ENCODE measurements at regions not wholly inside any gene's neighbourhood (a gene's known extent, or its start where the extent isn't known, plus 50 kb on each side); places are given as distances from the start of the nearest gene placed in this dataset.

DNA sequence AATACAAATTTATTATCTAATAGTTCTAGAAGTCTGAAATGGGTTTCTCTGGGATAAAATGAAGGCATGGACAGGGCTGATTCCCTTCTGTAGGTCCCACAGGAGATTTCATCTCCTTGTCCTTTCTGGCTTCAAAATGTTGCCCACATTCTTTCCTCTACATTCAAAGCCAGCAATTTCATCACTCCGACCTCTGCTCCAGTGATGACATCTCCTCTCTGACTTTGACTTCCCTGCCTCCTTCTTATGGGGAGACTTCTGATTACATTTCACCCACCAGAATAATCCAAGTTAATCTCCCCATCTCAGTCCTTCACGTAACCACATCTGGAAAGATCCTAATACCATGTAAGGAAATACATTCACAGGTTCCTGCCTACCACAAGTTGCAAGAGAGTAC lies 358.0 kb upstream of the C1orf87 start (continued):
- TF ChIP-seq TCF7L2 (IDR thresholded peaks at IDR 0.05; ENCODE audit: borderline replicate concordance, low read depth, low read length) (no peak), RBAK (tag by site-specific recombination; IDR thresholded peaks at IDR 0.05) (no peak), MYNN (tag by site-specific recombination; IDR thresholded peaks at IDR 0.05; ENCODE audit: borderline replicate concordance) (no peak), ZNF211 (tag by site-specific recombination; IDR thresholded peaks at IDR 0.05; ENCODE audit: low read depth) (no peak), ZNF777 (tag by site-specific recombination; IDR thresholded peaks at IDR 0.05; ENCODE audit: borderline replicate concordance) (no peak), ZNF324 (tag by site-specific recombination; IDR thresholded peaks at IDR 0.05) (no peak)

DNA sequence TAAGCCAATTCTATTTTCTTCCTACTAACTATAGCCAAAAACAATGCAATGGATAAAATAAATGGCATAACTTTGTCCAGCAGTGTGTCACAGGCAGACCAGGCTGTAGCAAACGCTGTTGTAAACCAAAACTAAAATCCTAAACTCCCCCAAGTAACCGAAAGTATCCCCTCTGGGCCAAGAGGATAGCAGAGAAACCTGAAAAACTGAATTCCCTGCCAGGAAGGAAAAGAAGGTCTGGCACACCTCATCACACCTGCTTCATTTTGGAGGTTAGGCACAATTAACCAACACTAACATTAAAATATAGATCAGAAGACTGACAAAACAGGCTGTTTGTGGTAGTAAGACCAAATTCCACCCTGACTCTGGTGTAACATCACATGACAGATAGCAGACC lies 356.8 kb upstream of the C1orf87 start:
- TF ChIP-seq ZBTB8A (tag by site-specific recombination; IDR thresholded peaks at IDR 0.05) (no peak), ZNF416 (tag by site-specific recombination; IDR thresholded peaks at IDR 0.05) (no peak), BCL11B (tag by site-specific recombination; IDR thresholded peaks at IDR 0.05; ENCODE audit: low read depth) (no peak), RBAK (tag by site-specific recombination; IDR thresholded peaks at IDR 0.05) (no peak), ZNF335 (tag by site-specific recombination; conservative IDR thresholded peaks at IDR 0.05) (no peak), KLF1 (tag by site-specific recombination; IDR thresholded peaks at IDR 0.05) (no peak), ZBTB21 (tag by site-specific recombination; IDR thresholded peaks at IDR 0.05) (no peak), ZNF707 (tag by site-specific recombination; IDR thresholded peaks at IDR 0.05) (no peak), ZNF791 (tag by site-specific recombination; IDR thresholded peaks at IDR 0.05) (no peak), ZNF555 (tag by site-specific recombination; conservative IDR thresholded peaks at IDR 0.05) (no peak), ZNF10 (tag by site-specific recombination; IDR thresholded peaks at IDR 0.05) (no peak), ZNF501 (tag by site-specific recombination; IDR thresholded peaks at IDR 0.05) (no peak), ZNF433 (tag by site-specific recombination; IDR thresholded peaks at IDR 0.05; ENCODE audit: low read depth) (no peak), ZNF157 (tag by site-specific recombination; IDR thresholded peaks at IDR 0.05) (no peak), ZNF140 (tag by site-specific recombination; IDR thresholded peaks at IDR 0.05) (no peak), ZNF175 (tag by site-specific recombination; IDR thresholded peaks at IDR 0.05) (no peak)
- TF ChIP-seq, protein P1, sequence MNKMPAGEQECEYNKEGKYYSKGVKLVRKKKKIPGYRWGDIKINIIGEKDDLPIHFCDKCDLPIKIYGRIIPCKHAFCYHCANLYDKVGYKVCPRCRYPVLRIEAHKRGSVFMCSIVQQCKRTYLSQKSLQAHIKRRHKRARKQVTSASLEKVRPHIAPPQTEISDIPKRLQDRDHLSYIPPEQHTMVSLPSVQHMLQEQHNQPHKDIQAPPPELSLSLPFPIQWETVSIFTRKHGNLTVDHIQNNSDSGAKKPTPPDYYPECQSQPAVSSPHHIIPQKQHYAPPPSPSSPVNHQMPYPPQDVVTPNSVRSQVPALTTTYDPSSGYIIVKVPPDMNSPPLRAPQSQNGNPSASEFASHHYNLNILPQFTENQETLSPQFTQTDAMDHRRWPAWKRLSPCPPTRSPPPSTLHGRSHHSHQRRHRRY (tag by site-specific recombination; IDR thresholded peaks at IDR 0.05), result no peak
- TF ChIP-seq, protein P2, sequence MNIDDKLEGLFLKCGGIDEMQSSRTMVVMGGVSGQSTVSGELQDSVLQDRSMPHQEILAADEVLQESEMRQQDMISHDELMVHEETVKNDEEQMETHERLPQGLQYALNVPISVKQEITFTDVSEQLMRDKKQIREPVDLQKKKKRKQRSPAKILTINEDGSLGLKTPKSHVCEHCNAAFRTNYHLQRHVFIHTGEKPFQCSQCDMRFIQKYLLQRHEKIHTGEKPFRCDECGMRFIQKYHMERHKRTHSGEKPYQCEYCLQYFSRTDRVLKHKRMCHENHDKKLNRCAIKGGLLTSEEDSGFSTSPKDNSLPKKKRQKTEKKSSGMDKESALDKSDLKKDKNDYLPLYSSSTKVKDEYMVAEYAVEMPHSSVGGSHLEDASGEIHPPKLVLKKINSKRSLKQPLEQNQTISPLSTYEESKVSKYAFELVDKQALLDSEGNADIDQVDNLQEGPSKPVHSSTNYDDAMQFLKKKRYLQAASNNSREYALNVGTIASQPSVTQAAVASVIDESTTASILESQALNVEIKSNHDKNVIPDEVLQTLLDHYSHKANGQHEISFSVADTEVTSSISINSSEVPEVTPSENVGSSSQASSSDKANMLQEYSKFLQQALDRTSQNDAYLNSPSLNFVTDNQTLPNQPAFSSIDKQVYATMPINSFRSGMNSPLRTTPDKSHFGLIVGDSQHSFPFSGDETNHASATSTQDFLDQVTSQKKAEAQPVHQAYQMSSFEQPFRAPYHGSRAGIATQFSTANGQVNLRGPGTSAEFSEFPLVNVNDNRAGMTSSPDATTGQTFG (tag by site-specific recombination; IDR thresholded peaks at IDR 0.05; ENCODE audit: borderline replicate concordance), result no peak
- no peak overlapping the region for H3K27ac ChIP-seq (ENCODE audit: extremely low read depth, low read depth, low read length)
- ChIA-PET CTCF (no interaction called here), POLR2A (no interaction called here)
- H3K36me3 ChIP-seq (ENCODE audit: control insufficient read depth in 2 of 2, insufficient read depth in 1 of 2, low read length in 2 of 2), result no peaks in the 10 kb centered on the region
- H3K9me3 ChIP-seq (ENCODE audit: control insufficient read depth, insufficient read depth, low read depth, low read length), result no peaks in the 10 kb centered on the region
- H3K4me1 ChIP-seq (ENCODE audit: control insufficient read depth, insufficient read depth, low read length), result no peaks in the 10 kb centered on the region
- no peak overlapping the region for H3K4me3 ChIP-seq (ENCODE audit: low read depth, low read length)

DNA sequence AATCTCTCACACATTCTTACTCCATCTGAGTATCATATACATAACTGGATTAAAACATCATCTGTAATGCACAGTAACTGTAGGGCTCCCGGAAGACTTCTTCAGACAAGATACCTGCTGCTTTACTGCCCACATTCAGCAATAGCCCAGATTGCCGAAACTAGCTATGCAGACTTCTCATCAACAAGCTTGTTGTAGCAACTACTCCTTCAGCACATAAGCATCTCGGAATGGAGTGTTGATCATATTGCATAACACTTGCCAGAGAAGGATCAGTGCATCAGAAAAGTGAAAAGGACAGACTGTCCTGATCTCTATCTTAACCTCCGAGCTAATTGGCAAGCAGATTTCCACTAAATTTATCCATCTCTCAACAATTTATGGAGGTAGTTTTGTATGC lies 354.6 kb upstream of the C1orf87 start:
- no peaks in the 10 kb centered on the region for H3K36me3 ChIP-seq (ENCODE audit: control insufficient read depth in 2 of 2, insufficient read depth in 1 of 2, low read length in 2 of 2)
- POLR2A ChIA-PET, result no interaction called here
- no peaks in the 10 kb centered on the region for H3K9me3 ChIP-seq (ENCODE audit: control insufficient read depth, insufficient read depth, low read depth, low read length)
- H3K4me3 ChIP-seq (ENCODE audit: low read depth, low read length), result no peak overlapping the region
- no peaks in the 10 kb centered on the region for H3K4me1 ChIP-seq (ENCODE audit: control insufficient read depth, insufficient read depth, low read length)
- CTCF ChIA-PET, result no interaction called here
- no peak overlapping the region for H3K27ac ChIP-seq (ENCODE audit: extremely low read depth, low read depth, low read length)
- TF ChIP-seq ZNF132 (tag by site-specific recombination; IDR thresholded peaks at IDR 0.05; ENCODE audit: borderline replicate concordance) (no peak), ZFHX2 (tag by site-specific recombination; conservative IDR thresholded peaks at IDR 0.05) (no peak), ZNF473 (tag by site-specific recombination; IDR thresholded peaks at IDR 0.05) (no peak), GLI4 (tag by site-specific recombination; IDR thresholded peaks at IDR 0.05) (no peak), ZNF19 (tag by site-specific recombination; IDR thresholded peaks at IDR 0.05; ENCODE audit: low read depth) (no peak), KLF8 (tag by site-specific recombination; IDR thresholded peaks at IDR 0.05) (no peak), ZNF266 (tag by site-specific recombination; IDR thresholded peaks at IDR 0.05; ENCODE audit: low read depth) (no peak), TCF7L2 (IDR thresholded peaks at IDR 0.05; ENCODE audit: borderline replicate concordance, low read depth, low read length) (no peak), ZNF324 (tag by site-specific recombination; IDR thresholded peaks at IDR 0.05) (no peak), ZNF660 (tag by site-specific recombination; IDR thresholded peaks at IDR 0.05) (no peak), SP2 (tag by site-specific recombination; IDR thresholded peaks at IDR 0.05) (no peak), ZNF626 (tag by site-specific recombination; IDR thresholded peaks at IDR 0.05) (no peak)
- TF ChIP-seq, protein P1 (tag by site-specific recombination; IDR thresholded peaks at IDR 0.05), result no peak

All from HEK293 (cell line).